Stimulated activated memory B cell treated with anti-CD40 and anti-IgM and Interleukin-4, amounts not matched to agents 10 μg/mL and 1 μg/mL and 100 μg/mL, for 72 hours (primary cell): ENCODE measurements at regions not wholly inside any gene's neighbourhood (a gene's known extent, or its start where the extent isn't known, plus 50 kb on each side); places are given as distances from the start of the nearest gene placed in this dataset.

Experiments used
- ATAC-seq: fragments of 150-1000 bp; cut with Tn5 transposase; 2 replicates; pipeline ENCODE4 v1.10.0; 2021
- H3K27ac Mint-ChIP-seq: one replicate; pipeline ENCODE4 v1.8.0; 2022; ENCODE audit warnings: mild to moderate bottlenecking, mixed read lengths
- H3K27me3 Mint-ChIP-seq: one replicate; pipeline ENCODE4 v1.8.0; 2022; ENCODE audit warnings: mixed read lengths
- H3K36me3 Mint-ChIP-seq: one replicate; pipeline ENCODE4 v1.8.0; 2022; ENCODE audit warnings: mixed read lengths
- H3K4me1 Mint-ChIP-seq: one replicate; pipeline ENCODE4 v1.8.0; 2022; ENCODE audit warnings: mixed read lengths
- H3K4me3 Mint-ChIP-seq: one replicate; pipeline ENCODE4 v1.8.0; 2022; ENCODE audit warnings: mild to moderate bottlenecking, moderate library complexity, mixed read lengths
- H3K9me3 Mint-ChIP-seq: one replicate; pipeline ENCODE4 v1.8.0; 2022; ENCODE audit warnings: mixed read lengths

DNA sequence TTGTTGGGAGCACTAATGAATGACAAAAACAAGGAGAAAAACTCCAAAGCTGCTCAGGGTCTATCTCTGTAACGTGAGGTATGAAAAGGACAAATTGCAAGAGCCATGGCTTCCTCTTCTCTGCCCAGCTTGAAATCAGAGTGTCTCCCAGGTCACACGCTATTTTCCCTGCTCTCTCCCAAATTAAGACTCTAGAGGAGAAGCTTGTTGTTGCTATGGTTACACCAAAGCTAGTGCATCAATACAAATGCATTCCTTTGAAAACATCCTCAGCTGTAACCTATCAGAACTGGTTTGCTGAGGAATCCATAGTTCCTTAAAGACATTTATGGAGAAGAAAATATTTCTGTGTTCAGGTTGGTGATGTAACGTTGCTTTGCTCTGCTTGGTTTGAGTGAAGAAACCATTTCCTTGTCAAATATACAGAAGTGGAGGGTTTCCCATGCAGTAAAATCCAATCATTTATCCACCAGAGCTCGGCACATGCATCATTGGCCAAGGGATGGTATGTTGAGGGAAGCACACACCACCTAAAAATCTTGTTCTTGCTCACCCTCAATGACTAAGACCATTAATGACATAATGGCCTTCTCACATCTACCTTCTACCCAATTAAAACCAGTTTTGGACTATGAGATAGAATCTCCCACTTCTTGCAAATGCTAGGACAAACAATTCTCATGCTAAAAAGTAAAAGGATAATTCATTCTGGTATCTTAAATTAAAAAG is 2135.6 kb upstream of the CELF4 start:
- Mint-ChIP-seq H3K27me3 (no peaks in the 10 kb centered on the region), H3K36me3 (no peaks in the 10 kb centered on the region)
- ATAC-seq, result no peak

DNA sequence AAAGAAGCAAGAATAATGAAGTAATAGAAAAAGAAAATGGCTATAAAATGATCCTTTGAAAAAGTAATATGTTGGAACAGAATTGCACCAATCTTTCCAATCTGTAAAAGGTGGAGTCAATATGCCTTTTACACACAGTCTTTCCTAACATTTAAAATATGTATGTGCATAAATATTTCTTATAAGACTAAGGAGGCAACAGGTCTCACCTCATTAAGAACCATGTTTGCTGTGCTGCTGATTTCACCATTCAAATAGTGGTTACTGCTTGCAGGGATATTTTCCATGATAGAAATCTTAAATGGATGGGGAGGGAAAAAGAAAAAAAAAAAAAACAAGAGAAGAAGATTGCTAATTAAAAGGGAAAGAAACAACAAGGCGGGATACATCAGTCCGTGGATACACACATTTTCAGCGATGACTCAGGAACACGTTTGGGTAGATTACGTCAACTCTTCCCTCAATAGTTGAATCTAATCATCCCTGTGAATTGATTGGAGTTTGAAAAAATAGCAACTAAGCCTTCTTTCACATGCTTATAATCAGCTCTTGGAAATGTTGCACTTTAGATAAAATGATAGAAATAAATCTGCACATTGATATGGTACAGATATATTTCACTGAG is 2133.9 kb upstream of the CELF4 start:
- Mint-ChIP-seq H3K27me3 (no peaks in the 10 kb centered on the region), H3K9me3 (peaks cover 13% of the 10 kb centered on the region), H3K27ac (no peak overlapping the region), H3K4me3 (no peak overlapping the region), H3K4me1 (no peaks in the 10 kb centered on the region), H3K36me3 (no peaks in the 10 kb centered on the region)
- ATAC-seq, result no peak

More for the DNA sequence above, 2135.6 kb upstream of the CELF4 start:
- no peak overlapping the region for H3K27ac Mint-ChIP-seq
- no peak overlapping the region for H3K4me3 Mint-ChIP-seq
- H3K9me3 Mint-ChIP-seq, result peaks cover 12% of the 10 kb centered on the region
- no peaks in the 10 kb centered on the region for H3K4me1 Mint-ChIP-seq

DNA sequence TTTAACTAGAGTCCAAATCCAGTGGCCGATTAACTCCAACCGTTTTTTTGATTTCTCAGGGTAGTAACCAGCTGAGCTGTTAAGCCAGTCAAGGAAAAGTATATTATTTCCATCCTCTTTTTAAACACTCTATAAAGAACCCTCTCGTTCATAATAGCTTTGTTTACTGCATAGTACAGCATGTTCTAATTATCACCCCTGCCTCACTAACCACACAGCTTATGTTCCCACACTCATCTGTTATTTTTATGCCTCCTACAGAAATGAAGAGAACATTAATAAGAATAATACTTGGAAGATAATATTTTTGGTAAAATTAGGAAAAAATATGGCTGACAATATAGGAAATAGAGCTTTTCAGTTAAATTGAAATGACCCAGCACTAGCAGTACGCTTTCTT is 2132.8 kb upstream of the CELF4 start:
- no peaks in the 10 kb centered on the region for H3K4me1 Mint-ChIP-seq

DNA sequence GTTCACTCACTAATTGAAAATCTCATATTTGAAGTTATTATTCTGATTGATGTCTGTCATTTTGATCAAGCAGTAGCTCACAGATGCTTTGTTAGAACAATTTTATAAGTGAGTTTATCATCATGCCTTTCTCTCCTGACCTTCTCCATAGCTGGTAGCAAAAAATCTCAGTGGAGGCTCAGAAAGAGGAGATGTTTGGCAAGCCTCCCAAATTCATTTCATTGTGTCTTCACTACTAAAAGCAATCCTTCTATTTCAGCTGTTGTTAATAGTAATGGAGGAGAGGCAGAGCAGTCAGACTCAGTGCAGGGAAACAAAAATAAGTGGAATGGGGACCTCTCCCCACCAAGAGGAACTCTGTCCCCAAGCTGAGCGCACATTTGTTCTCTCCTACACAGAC is 2127.8 kb upstream of the CELF4 start:
- no peaks in the 10 kb centered on the region for H3K36me3 Mint-ChIP-seq
- no peak overlapping the region for H3K27ac Mint-ChIP-seq
- no peaks in the 10 kb centered on the region for H3K27me3 Mint-ChIP-seq
- H3K4me3 Mint-ChIP-seq, result no peak overlapping the region
- H3K9me3 Mint-ChIP-seq, result peaks cover 4% of the 10 kb centered on the region
- no peak for ATAC-seq
- no peaks in the 10 kb centered on the region for H3K4me1 Mint-ChIP-seq

More for the DNA sequence above, 2132.8 kb upstream of the CELF4 start:
- Mint-ChIP-seq H3K27ac (no peak overlapping the region), H3K4me3 (no peak overlapping the region), H3K9me3 (peaks cover 12% of the 10 kb centered on the region), H3K27me3 (no peaks in the 10 kb centered on the region), H3K36me3 (no peaks in the 10 kb centered on the region)
- no peak for ATAC-seq

DNA sequence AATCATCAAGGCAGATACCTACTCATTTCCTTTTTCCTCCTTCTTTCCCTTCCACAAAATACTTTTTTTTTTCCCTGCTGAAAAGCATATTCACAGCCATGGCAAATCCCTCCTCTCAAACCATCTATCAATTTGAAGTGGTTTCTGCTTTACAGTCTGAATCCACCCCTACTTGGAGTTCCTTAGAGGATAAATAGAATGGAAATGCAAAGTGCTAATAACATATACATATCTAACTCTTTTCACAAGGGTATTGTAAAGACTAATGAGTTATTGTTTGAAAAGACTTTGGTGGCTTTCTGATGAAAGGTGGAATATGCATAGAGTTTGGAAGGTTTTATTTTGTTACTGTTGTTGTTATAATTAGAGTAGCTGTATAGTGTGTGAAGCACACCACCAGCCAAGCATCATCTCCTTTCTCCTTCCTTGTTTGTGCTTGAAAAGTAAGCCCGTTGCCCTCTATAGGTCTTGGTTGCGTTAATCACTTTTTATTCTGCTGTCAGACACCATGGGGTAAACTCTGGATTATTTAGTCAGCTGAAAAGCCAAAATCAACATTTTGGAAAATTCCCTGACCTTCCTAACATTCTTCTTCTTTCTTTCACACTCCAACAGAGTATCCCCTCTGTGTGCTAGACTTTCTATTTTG is 2126.9 kb upstream of the CELF4 start:
- H3K36me3 Mint-ChIP-seq, result no peaks in the 10 kb centered on the region
- no peak for ATAC-seq
- no peak overlapping the region for H3K27ac Mint-ChIP-seq
- H3K4me3 Mint-ChIP-seq, result no peak overlapping the region
- H3K9me3 Mint-ChIP-seq, result peaks cover 4% of the 10 kb centered on the region
- no peaks in the 10 kb centered on the region for H3K4me1 Mint-ChIP-seq
- no peaks in the 10 kb centered on the region for H3K27me3 Mint-ChIP-seq

DNA sequence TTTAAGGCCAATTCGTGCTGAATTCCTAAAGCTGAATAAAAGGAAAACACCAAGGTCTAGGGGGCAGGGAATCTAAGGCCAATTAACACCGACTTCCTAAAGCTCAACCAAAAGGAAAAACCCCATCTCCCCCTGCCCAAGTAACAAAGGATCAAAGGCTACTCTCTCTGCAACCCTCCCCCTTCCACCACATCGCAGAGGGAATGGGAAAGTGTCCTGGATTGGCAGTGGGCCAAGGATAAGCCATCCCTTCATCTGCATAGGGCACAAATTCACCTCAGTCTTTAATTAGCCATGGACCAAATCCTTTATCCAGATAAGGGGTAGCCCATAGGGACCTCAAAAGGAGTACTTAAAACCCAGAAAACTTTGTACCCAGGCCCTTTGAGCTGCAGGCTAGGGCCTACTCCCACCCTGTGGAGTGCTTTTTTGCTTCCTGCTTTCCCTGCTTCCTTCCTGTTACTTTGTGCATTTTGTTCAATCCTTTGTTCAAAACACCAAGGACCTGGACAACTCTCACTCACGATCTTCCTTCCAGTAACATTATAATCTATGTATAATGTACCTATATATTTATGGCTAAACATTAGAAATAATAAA is 2119.8 kb upstream of the CELF4 start:
- Mint-ChIP-seq H3K36me3 (no peaks in the 10 kb centered on the region), H3K4me3 (no peak overlapping the region), H3K9me3 (peaks cover 3% of the 10 kb centered on the region), H3K4me1 (no peaks in the 10 kb centered on the region), H3K27me3 (no peaks in the 10 kb centered on the region), H3K27ac (no peak overlapping the region)
- ATAC-seq, result no peak

DNA sequence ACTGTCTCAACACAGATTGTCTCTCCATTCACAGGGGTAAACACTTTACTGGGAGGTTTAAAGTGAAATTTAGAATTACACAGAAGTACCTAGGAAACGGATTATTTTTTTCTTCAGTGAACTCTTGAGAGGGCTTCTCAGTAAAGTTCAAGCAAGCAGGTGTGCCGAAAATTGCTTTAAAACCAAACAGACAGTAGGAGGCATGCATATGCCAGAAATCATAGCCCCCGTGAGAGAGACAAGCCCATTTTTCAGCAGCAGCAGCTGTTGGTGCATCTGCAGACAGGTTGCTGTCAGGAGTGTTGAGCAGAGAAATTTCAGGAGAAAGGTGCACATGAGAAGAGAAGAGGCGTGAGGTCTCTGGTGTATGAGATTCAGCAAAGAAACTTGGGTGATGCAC is 2115.5 kb upstream of the CELF4 start:
- peaks cover 3% of the 10 kb centered on the region for H3K9me3 Mint-ChIP-seq
- ATAC-seq, result no peak
- no peak overlapping the region for H3K4me3 Mint-ChIP-seq
- no peaks in the 10 kb centered on the region for H3K36me3 Mint-ChIP-seq
- no peaks in the 10 kb centered on the region for H3K4me1 Mint-ChIP-seq
- no peak overlapping the region for H3K27ac Mint-ChIP-seq
- no peaks in the 10 kb centered on the region for H3K27me3 Mint-ChIP-seq

DNA sequence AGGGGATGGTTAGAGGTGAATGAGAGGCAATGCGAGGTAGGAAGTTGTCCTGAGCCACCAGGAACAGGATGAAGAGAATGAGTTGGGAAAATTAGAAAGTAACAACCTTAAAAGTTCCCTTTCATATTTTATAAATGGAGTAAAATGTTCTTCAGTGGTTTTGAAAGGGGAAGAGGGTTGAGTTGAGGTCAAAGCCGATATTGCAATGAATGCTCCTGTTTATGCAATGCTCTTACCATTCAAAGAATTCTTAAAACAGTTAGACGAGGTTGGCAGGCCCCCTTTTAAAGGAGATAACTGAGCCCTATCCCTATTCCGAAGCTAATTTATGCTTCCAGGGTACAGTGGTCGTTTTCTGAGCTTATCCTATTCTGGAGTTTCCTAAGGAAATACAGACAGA is 2110.3 kb upstream of the CELF4 start:
- Mint-ChIP-seq H3K4me1 (no peaks in the 10 kb centered on the region), H3K27me3 (no peaks in the 10 kb centered on the region), H3K27ac (no peak overlapping the region), H3K36me3 (no peaks in the 10 kb centered on the region), H3K4me3 (no peak overlapping the region), H3K9me3 (no peaks in the 10 kb centered on the region)
- ATAC-seq, result no peak

DNA sequence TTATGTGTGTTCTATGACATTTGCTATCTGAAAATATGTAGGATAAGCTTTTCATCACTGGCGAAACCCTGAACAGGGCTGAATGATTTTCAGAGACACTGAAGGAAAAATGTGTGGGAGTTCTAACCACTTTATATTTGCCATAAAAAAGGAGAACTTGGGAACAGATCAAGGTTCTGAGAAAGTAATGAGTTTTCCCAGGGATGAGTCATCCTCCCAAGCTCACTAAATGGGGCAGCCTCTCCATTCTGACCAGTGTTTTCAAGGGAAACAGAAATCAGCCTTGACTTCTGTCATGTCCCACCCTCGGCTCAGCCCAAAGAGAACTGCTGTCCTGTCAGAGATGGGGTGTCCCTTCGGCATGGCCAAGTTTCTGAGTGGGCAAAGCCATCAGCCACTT is 2109.8 kb upstream of the CELF4 start:
- ATAC-seq, result no peak
- Mint-ChIP-seq H3K27me3 (no peaks in the 10 kb centered on the region), H3K27ac (no peak overlapping the region), H3K9me3 (no peaks in the 10 kb centered on the region), H3K4me3 (no peak overlapping the region), H3K36me3 (no peaks in the 10 kb centered on the region), H3K4me1 (no peaks in the 10 kb centered on the region)

DNA sequence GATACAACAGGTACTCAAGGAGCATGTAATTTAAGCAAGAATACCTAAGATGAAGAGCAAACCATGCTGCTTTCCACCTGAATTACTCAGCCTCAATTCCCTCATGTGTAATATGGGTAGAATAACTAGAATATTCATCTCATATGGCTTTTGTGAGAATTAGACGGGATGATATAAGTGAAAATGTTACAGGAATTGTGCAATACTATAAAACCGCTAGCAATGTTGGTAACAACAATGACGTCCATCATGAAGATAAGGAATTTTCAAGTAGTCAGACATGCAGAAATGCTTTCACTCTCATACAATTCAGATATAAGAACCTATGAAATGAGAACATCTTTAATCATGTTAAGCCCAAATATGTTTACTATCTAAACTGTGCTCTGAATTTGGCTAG is 2106.6 kb upstream of the CELF4 start:
- ATAC-seq, result no peak
- Mint-ChIP-seq H3K4me3 (no peak overlapping the region), H3K36me3 (no peaks in the 10 kb centered on the region), H3K4me1 (no peaks in the 10 kb centered on the region), H3K9me3 (peaks cover 6% of the 10 kb centered on the region), H3K27ac (no peak overlapping the region), H3K27me3 (no peaks in the 10 kb centered on the region)

DNA sequence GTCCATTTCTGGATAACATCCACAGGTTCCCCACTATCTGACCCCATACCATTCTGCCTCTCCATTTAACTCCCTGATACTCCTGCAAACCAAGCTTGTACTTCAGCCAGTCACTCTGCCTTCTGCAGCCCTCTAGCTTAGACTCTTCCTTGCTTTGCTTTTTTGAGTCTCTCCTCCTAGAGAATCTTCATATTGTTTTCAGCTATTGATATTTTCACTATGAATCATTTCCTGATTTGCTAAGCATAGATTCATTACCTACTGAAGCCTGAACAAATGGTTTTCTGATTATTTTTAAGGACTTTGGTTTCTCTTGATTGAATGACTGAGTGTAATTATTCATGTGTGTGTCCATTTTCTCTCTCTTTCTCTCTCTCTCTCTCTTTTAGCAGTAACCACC is 2102.3 kb upstream of the CELF4 start:
- Mint-ChIP-seq H3K27ac (no peak overlapping the region), H3K4me3 (no peak overlapping the region), H3K36me3 (no peaks in the 10 kb centered on the region), H3K9me3 (peaks cover 6% of the 10 kb centered on the region), H3K27me3 (no peaks in the 10 kb centered on the region), H3K4me1 (no peaks in the 10 kb centered on the region)
- ATAC-seq, result no peak

DNA sequence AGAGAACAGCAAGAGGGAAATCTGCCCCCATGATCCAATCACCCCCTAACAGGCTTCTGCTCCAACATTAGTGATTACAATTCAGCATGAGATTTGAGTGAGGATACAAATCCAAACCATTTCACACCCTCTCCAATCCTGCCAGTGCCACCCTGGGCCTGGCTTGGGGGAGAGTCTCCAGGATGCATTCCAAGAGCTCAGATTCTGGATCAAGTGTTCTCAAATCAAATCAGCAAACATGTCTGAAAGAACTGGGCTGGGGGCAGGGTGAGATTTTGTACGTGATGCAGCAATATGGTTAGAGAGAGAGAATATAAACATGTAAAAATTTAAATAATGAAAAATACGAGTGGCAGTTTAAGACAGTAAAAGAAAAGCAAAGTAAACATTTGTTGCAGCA is 2100.9 kb upstream of the CELF4 start:
- Mint-ChIP-seq H3K27ac (no peak overlapping the region), H3K36me3 (no peaks in the 10 kb centered on the region), H3K4me3 (no peak overlapping the region), H3K4me1 (no peaks in the 10 kb centered on the region), H3K27me3 (no peaks in the 10 kb centered on the region), H3K9me3 (peaks cover 8% of the 10 kb centered on the region)
- no peak for ATAC-seq

DNA sequence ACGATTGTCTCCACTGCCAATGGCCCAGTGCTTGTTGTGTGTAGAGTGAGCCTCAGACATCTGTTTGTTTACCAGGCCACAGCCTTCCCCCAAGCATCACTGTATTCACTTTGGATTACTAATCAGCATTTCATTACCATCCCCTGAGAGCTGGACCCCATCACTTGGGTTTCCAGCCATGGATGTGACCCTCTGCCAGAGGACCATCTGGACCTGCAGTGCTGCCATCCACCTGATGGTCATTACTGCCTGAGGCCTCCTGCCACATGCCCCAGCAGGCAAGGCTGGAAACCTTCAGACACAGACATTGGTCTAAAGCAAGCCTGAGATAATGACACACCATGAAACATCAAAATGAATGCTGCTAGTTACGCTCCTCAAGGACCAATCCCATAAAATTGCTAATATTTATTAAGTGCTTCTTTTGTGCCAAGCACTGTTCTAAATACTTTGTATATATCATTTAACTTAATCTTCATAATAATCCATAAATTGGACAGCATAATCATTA is 2096.3 kb upstream of the CELF4 start:
- peaks cover 2% of the 10 kb centered on the region for H3K9me3 Mint-ChIP-seq
- H3K27me3 Mint-ChIP-seq, result no peaks in the 10 kb centered on the region
- no peaks in the 10 kb centered on the region for H3K36me3 Mint-ChIP-seq
- H3K4me3 Mint-ChIP-seq, result no peak overlapping the region
- H3K27ac Mint-ChIP-seq, result no peak overlapping the region
- no peaks in the 10 kb centered on the region for H3K4me1 Mint-ChIP-seq
- no peak for ATAC-seq

DNA sequence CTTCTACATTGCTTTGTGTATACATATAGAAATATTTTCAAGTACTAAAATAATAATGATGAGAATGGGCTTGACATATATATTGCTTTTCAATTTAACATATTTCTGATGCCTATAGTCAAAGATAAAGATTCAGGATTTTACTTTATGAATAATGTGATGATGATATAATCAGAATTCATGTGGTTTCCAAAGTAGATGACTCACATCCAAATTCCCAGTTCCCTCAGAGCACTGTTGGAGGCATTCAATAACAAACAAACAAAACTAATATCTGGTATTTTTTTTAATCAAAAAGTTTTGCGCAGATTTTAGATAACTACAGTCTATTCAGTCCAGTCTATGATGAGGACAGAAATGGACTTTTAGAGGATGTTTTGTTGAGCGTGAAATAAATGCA is 2094.5 kb upstream of the CELF4 start:
- H3K27me3 Mint-ChIP-seq, result no peaks in the 10 kb centered on the region
- no peak overlapping the region for H3K4me3 Mint-ChIP-seq
- ATAC-seq, result no peak
- H3K36me3 Mint-ChIP-seq, result no peaks in the 10 kb centered on the region
- no peak overlapping the region for H3K27ac Mint-ChIP-seq
- no peaks in the 10 kb centered on the region for H3K4me1 Mint-ChIP-seq
- peaks cover 2% of the 10 kb centered on the region for H3K9me3 Mint-ChIP-seq

DNA sequence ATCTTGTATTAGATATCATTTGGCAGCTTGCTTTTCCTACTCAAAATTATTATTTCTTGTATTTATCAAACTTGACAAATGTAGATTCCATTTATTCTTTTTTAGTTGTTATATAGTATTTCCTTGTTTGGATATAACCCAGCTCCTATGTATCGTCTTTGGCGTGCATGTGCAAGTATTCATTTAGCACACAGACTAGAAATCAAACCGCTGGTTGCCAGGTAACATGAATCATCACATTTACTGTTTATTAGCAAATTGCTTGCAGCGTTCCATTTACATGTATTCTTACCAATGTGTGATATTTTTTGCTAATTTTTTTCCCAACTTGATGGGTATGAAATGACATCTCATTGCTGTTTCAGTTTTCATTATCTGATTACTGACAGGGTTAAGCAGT is 2089.7 kb upstream of the CELF4 start:
- no peak for ATAC-seq
- Mint-ChIP-seq H3K9me3 (no peaks in the 10 kb centered on the region), H3K27me3 (no peaks in the 10 kb centered on the region), H3K27ac (no peak overlapping the region), H3K4me3 (no peak overlapping the region), H3K4me1 (no peaks in the 10 kb centered on the region), H3K36me3 (no peaks in the 10 kb centered on the region)
